DOHH2 (cell line): ENCODE measurements at regions not wholly inside any gene's neighbourhood (a gene's known extent, or its start where the extent isn't known, plus 50 kb on each side); places are given as distances from the start of the nearest gene placed in this dataset.

Source experiments
- CTCF ChIP-seq: fragments of 200-600 bp; sonication (generic); IDR thresholded peaks from one replicate; pipeline ENCODE4 v1.5.1; 2014; ENCODE audit warnings: antibody characterized with exemption, mild to moderate bottlenecking, low read depth, low read length; ENCODE audit not compliant: poor library complexity, severe bottlenecking
- EZH2phosphoT487 ChIP-seq: fragments of 200-600 bp; sonication (generic); IDR thresholded peaks from 2 replicates; pipeline ENCODE4 v1.6.1; 2017; ENCODE audit warnings: borderline replicate concordance, mild to moderate bottlenecking, antibody characterized with exemption, low read length, moderate library complexity, mixed read lengths

- TF ChIP-seq CTCF = no peak
- TF ChIP-seq EZH2phosphoT487 = no peak
Observed at GRCh38 chr14:101128478-101129321, 225.2 kb upstream of the RTL1 start.
